Liver (tissue), 3 donors: ENCODE measurements at regions not wholly inside any gene's neighbourhood (a gene's known extent, or its start where the extent isn't known, plus 50 kb on each side); places are given as distances from the start of the nearest gene placed in this dataset.

ENCODE experiments used
- EGR1 ChIP-seq, 2 donors: IDR thresholded peaks; 2 replicates each; pipeline ENCODE4 v1.6.1; 2016 to 2018; ENCODE audit warnings: antibody characterized with exemption in 2 of 2, low read depth in 2 of 2
- HNF4A ChIP-seq, 2 donors: conservative IDR thresholded peaks; 2 replicates each; pipeline ENCODE4 v1.6.1; 2016; ENCODE audit warnings: antibody characterized with exemption in 2 of 2, mild to moderate bottlenecking in 2 of 2
- JUND ChIP-seq, 2 donors: IDR thresholded peaks; 2 replicates each; pipeline ENCODE4 v1.6.1; 2016; ENCODE audit warnings: antibody characterized with exemption in 2 of 2
- RAD21 ChIP-seq, 2 donors: IDR thresholded peaks; 2 replicates each; pipeline ENCODE4 v1.6.1; 2016; ENCODE audit warnings: antibody characterized with exemption in 2 of 2, mild to moderate bottlenecking in 2 of 2
- TF ChIP-seq, protein P1 (sequence below): fragments of 150-350 bp; IDR thresholded peaks from 2 replicates; pipeline ENCODE4 v1.5.1; 2017; ENCODE audit warnings: improper control_type of control experiment, low read depth, low read length; ENCODE audit not compliant: missing input control
- TF ChIP-seq, protein P2 (sequence below): IDR thresholded peaks from 2 replicates; pipeline ENCODE4 v1.6.1; 2016; ENCODE audit warnings: antibody characterized with exemption, mild to moderate bottlenecking
- donor health status: healthy.
- donor health status: healthy.

DNA sequence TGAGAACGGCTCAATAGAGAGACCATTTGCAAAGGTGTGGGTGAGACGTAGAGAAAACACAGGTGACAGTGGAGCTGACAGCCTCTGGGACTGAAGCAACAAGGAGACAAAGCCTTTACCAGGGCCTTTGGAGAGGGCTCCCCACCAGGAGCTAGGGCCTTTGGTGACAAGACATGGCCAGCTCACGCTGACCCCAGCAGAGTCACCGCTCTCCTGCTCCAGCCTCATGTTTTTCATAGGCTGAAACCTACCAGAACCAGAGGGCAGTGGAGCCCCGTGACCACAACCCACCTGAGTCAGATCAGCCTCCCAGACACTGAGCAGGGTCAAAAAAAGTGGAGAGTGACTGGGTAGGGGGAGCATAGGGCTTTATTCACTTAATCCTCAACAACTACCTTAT lies 214.7 kb downstream of the SHQ1 start:
- TF ChIP-seq, protein P1, sequence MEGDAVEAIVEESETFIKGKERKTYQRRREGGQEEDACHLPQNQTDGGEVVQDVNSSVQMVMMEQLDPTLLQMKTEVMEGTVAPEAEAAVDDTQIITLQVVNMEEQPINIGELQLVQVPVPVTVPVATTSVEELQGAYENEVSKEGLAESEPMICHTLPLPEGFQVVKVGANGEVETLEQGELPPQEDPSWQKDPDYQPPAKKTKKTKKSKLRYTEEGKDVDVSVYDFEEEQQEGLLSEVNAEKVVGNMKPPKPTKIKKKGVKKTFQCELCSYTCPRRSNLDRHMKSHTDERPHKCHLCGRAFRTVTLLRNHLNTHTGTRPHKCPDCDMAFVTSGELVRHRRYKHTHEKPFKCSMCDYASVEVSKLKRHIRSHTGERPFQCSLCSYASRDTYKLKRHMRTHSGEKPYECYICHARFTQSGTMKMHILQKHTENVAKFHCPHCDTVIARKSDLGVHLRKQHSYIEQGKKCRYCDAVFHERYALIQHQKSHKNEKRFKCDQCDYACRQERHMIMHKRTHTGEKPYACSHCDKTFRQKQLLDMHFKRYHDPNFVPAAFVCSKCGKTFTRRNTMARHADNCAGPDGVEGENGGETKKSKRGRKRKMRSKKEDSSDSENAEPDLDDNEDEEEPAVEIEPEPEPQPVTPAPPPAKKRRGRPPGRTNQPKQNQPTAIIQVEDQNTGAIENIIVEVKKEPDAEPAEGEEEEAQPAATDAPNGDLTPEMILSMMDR, result no peak
- TF ChIP-seq HNF4A (conservative IDR thresholded peaks at IDR 0.05) (no peak), RAD21 (IDR thresholded peaks at IDR 0.05) (no peak), EGR1 (IDR thresholded peaks at IDR 0.05; ENCODE audit: low read depth in 2 of 2) (no peak), JUND (IDR thresholded peaks at IDR 0.05) (no peak)
- TF ChIP-seq, protein P2, sequence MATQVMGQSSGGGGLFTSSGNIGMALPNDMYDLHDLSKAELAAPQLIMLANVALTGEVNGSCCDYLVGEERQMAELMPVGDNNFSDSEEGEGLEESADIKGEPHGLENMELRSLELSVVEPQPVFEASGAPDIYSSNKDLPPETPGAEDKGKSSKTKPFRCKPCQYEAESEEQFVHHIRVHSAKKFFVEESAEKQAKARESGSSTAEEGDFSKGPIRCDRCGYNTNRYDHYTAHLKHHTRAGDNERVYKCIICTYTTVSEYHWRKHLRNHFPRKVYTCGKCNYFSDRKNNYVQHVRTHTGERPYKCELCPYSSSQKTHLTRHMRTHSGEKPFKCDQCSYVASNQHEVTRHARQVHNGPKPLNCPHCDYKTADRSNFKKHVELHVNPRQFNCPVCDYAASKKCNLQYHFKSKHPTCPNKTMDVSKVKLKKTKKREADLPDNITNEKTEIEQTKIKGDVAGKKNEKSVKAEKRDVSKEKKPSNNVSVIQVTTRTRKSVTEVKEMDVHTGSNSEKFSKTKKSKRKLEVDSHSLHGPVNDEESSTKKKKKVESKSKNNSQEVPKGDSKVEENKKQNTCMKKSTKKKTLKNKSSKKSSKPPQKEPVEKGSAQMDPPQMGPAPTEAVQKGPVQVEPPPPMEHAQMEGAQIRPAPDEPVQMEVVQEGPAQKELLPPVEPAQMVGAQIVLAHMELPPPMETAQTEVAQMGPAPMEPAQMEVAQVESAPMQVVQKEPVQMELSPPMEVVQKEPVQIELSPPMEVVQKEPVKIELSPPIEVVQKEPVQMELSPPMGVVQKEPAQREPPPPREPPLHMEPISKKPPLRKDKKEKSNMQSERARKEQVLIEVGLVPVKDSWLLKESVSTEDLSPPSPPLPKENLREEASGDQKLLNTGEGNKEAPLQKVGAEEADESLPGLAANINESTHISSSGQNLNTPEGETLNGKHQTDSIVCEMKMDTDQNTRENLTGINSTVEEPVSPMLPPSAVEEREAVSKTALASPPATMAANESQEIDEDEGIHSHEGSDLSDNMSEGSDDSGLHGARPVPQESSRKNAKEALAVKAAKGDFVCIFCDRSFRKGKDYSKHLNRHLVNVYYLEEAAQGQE, result no peak
